HT-29 (cell line): ENCODE measurements at regions not wholly inside any gene's neighbourhood (a gene's known extent, or its start where the extent isn't known, plus 50 kb on each side); places are given as distances from the start of the nearest gene placed in this dataset.

Source experiments
- DNase-seq: peaks from one replicate; pipeline ENCODE4 v3.0.0-alpha.2; 2015; ENCODE audit warnings: low spot score

- no peak for DNase-seq
Measured at GRCh38 chr2:228707846-228708245, 526.4 kb upstream of the SPHKAP start.

- no peak for DNase-seq
Measured at GRCh38 chr2:228705318-228705717, 523.8 kb upstream of the SPHKAP start.

GRCh38 chr2:228703152-228703551 lies 521.7 kb upstream of the SPHKAP start:
- no peak for DNase-seq

- DNase-seq, result no peak
Measured at GRCh38 chr2:228701506-228701905, 520.0 kb upstream of the SPHKAP start.

- DNase-seq, result no peak
Measured at GRCh38 chr2:228700638-228701037, 519.2 kb upstream of the SPHKAP start.

- no peak for DNase-seq
Measured at GRCh38 chr2:228699888-228700287, 518.4 kb upstream of the SPHKAP start.

- no peak for DNase-seq
Measured at GRCh38 chr2:228699400-228699799, 517.9 kb upstream of the SPHKAP start.

- no peak for DNase-seq
Measured at GRCh38 chr2:228698963-228699362, 517.5 kb upstream of the SPHKAP start.

- DNase-seq, result no peak
Measured at GRCh38 chr2:228697456-228697855, 516.0 kb upstream of the SPHKAP start.

GRCh38 chr2:228690681-228691080 lies 509.2 kb upstream of the SPHKAP start:
- DNase-seq, result no peak

- DNase-seq, result no peak
Measured at GRCh38 chr2:228689053-228689452, 507.6 kb upstream of the SPHKAP start.

GRCh38 chr2:228688007-228688645 lies 506.6 kb upstream of the SPHKAP start:
- DNase-seq, result no peak

- no peak for DNase-seq
Measured at GRCh38 chr2:228681979-228682378, 500.5 kb upstream of the SPHKAP start.

- DNase-seq, result peak; percentile 45
Measured at GRCh38 chr2:228681426-228681825, 499.9 kb upstream of the SPHKAP start.

- no peak for DNase-seq
Measured at GRCh38 chr2:228678110-228678509, 496.6 kb upstream of the SPHKAP start.

- no peak for DNase-seq
Measured at GRCh38 chr2:228675646-228676045, 494.2 kb upstream of the SPHKAP start.

GRCh38 chr2:228675091-228675490 lies 493.6 kb upstream of the SPHKAP start:
- DNase-seq, result no peak

- no peak for DNase-seq
Measured at GRCh38 chr2:228673876-228674554, 492.5 kb upstream of the SPHKAP start.

GRCh38 chr2:228669690-228670089 lies 488.2 kb upstream of the SPHKAP start:
- no peak for DNase-seq

GRCh38 chr2:228665232-228665631 lies 483.7 kb upstream of the SPHKAP start:
- DNase-seq, result no peak

- DNase-seq, result no peak
Measured at GRCh38 chr2:228658998-228659397, 477.5 kb upstream of the SPHKAP start.

GRCh38 chr2:228657807-228658402 lies 476.4 kb upstream of the SPHKAP start:
- DNase-seq, result peak; percentile 53

GRCh38 chr2:228655331-228655730 lies 473.8 kb upstream of the SPHKAP start:
- no peak for DNase-seq
